ENCODE measurements at regions not wholly inside any gene's neighbourhood (a gene's known extent, or its start where the extent isn't known, plus 50 kb on each side); places are given as distances from the start of the nearest gene placed in this dataset.
"Not testable (repeated sequence)": the region's sequence is repeated elsewhere in the genome, so short reads cannot be mapped to it uniquely, and the experiment has no call there.

GRCh38 chr10:4434105-4434504, 391.9 kb upstream of the AKR1E2 start:
- DNase-seq, result no peak

GRCh38 chr10:4431114-4431863, 394.7 kb upstream of the AKR1E2 start:
- DNase-seq, result no peak

- DNase-seq, result no peak
Measured at GRCh38 chr10:4429571-4429970, 396.4 kb upstream of the AKR1E2 start.

GRCh38 chr10:4427532-4427931, 398.5 kb upstream of the AKR1E2 start:
- no peak for DNase-seq

- no peak for DNase-seq
Measured at GRCh38 chr10:4426866-4427265, 399.1 kb upstream of the AKR1E2 start.

GRCh38 chr10:4409319-4409718, 416.7 kb upstream of the AKR1E2 start:
- no peak for DNase-seq

- no peak for DNase-seq
Measured at GRCh38 chr10:4407783-4408182, 418.2 kb upstream of the AKR1E2 start.

- DNase-seq, result no peak
Measured at GRCh38 chr10:4405828-4406227, 420.2 kb upstream of the AKR1E2 start.

GRCh38 chr10:4403638-4404252, 422.3 kb upstream of the AKR1E2 start:
- DNase-seq, result no peak

GRCh38 chr10:4401080-4401479, 424.9 kb upstream of the AKR1E2 start:
- DNase-seq, result not testable (repeated sequence)

- no peak for DNase-seq
Measured at GRCh38 chr10:4399556-4399955, 426.5 kb upstream of the AKR1E2 start.

- DNase-seq, result no peak
Measured at GRCh38 chr10:4398602-4399001, 427.4 kb upstream of the AKR1E2 start.

GRCh38 chr10:4397337-4397736, 428.7 kb upstream of the AKR1E2 start:
- no peak for DNase-seq

- DNase-seq, result no peak
Measured at GRCh38 chr10:4396401-4397283, 429.4 kb upstream of the AKR1E2 start.

- no peak for DNase-seq
Measured at GRCh38 chr10:4395731-4396130, 430.3 kb upstream of the AKR1E2 start.

- DNase-seq, result not testable (repeated sequence)
Measured at GRCh38 chr10:4394455-4394854, 431.6 kb upstream of the AKR1E2 start.

GRCh38 chr10:4391683-4392082, 434.3 kb upstream of the AKR1E2 start:
- DNase-seq, result no peak

GRCh38 chr10:4390219-4390618, 435.8 kb upstream of the AKR1E2 start:
- DNase-seq, result no peak

GRCh38 chr10:4385231-4385870, 440.7 kb upstream of the AKR1E2 start:
- DNase-seq, result no peak

GRCh38 chr10:4384245-4384644, 441.8 kb upstream of the AKR1E2 start:
- no peak for DNase-seq

- DNase-seq, result no peak
Measured at GRCh38 chr10:4383651-4384098, 442.3 kb upstream of the AKR1E2 start.

- DNase-seq, result no peak
Measured at GRCh38 chr10:4382811-4383210, 443.2 kb upstream of the AKR1E2 start.

GRCh38 chr10:4373612-4374011, 452.4 kb upstream of the AKR1E2 start:
- DNase-seq, result no peak

Measured in stimulated activated CD8-positive, alpha-beta memory T cell treated with anti-CD3 and anti-CD28 coated beads, Interleukin-4, amount 100 ng/mL, for 48 hours (primary cell).